ENCODE measurements at regions not wholly inside any gene's neighbourhood (a gene's known extent, or its start where the extent isn't known, plus 50 kb on each side); places are given as distances from the start of the nearest gene placed in this dataset.

DNA sequence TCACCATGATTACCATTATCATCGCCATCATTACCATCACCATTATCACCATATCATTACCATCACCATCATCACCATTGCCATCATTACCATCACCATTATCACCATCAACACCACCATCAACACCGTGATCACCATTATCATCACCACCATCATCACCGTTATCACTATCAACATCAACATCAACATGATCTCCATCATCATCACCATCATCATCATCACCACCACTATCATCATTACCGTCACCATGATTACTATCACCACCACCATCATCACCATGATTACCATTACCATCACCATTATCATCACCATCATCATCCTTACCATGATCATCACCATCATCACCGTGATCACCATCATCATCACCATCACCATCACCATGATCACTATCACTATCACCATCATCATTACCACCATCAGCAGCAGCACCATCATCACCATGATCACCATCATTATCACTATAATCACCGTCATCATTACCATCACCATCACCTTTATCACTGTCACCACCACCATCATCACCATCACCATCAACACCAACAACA, 753.7 kb downstream of the BRD1 start:
- no peak overlapping the region for H3K27ac ChIP-seq

DNA sequence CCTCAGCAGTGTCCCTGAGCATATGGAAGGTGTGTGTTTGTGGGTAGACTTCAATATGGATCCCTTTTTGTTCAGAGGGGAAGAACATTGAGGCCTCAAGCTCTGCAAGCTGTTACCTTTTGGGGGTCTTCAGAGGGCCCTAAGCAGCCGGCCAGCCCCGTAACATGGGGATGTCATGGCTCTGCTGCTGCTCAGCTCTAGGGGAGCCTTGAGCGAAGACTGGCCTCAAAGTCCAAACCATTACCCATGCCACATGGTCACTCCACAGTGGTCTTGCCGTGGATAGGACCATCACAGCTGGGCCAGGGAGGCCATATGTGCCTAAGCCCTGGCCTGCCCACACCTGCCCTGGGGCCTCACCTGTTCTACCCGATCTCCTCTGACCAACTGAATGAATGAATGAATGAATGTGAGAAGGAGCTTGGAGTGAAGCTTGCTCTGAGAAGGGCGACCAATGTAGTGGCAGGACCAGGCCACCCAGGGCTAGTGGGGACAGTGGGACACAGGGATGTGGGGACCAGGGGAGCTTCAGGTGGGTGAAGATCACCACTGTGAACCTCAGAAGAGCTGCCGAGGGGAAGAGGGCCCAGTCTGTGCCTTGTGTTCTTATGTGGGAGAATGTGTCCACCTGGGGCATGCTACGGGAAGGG, 754.6 kb downstream of the BRD1 start:
- no peak overlapping the region for H3K27ac ChIP-seq
- TF ChIP-seq CTCF (conservative IDR thresholded peaks at IDR 0.05) = no peak

More for the DNA sequence above, 753.7 kb downstream of the BRD1 start:
- no peak for TF ChIP-seq CTCF (conservative IDR thresholded peaks at IDR 0.05)

- H3K27ac ChIP-seq = no peak overlapping the region
- no peak for TF ChIP-seq CTCF (conservative IDR thresholded peaks at IDR 0.05)
Observed at GRCh38 chr22:49070501-49070900, 757.2 kb downstream of the BRD1 start.

DNA sequence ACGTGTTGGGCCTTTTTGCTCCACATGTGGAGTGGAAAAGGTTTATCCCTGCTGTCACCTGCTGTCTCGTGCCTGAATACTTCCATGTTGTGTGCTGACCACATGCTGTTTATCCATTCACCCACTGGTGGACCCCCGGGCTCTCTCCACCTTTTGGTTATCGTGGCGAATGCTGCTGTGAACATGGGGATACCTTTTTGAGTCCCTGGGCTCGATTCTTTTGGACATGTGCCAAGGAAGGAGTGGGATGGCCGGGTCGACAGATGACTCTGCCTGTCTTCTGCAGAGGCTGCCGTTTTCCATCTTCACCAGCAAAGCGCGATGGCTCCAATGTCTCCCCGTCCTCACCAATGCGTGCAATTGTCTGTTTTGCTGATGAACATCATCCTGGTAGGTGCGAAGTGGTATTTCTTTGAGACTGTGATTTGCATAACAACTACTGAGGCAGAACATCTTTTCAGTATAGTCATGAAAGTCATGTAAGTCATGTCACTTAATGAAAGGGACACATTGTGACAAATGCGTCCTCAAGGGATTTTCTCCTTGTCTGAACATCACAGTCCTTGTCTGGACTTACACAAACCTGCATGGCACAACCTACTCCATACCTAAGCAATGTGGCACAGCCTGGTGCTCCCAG, 758.7 kb downstream of the BRD1 start:
- no peak for TF ChIP-seq CTCF (conservative IDR thresholded peaks at IDR 0.05)
- no peak overlapping the region for H3K27ac ChIP-seq

- no peak overlapping the region for H3K27ac ChIP-seq
- no peak for TF ChIP-seq CTCF (conservative IDR thresholded peaks at IDR 0.05)
Observed at GRCh38 chr22:49067504-49067903, 760.2 kb downstream of the BRD1 start.

DNA sequence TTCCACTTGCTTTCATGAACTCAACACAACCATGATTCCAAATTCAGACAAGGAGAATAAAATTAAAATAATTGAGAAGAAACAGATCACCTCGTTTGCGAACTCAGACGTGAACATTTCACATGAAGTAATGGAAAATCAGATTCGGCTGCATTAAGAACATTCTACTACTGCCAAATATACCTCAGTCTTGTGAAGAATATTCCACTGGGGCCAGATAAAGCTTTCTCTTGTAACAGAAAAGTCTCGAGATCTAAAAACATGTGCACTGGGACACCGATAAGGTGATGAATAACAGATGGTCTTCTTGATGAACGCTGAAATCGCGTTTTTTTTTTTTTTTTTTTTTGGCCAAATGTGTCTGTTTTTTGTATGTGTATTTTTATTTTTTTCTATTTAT, 761.1 kb downstream of the BRD1 start:
- no peak overlapping the region for H3K27ac ChIP-seq
- TF ChIP-seq CTCF (conservative IDR thresholded peaks at IDR 0.05) = no peak

GRCh38 chr22:49064836-49065235, 762.8 kb downstream of the BRD1 start:
- TF ChIP-seq CTCF (conservative IDR thresholded peaks at IDR 0.05) = no peak
- H3K27ac ChIP-seq = no peak overlapping the region

All from VCaP (cell line).